HG02759 (cell line): ENCODE measurements at regions not wholly inside any gene's neighbourhood (a gene's known extent, or its start where the extent isn't known, plus 50 kb on each side); places are given as distances from the start of the nearest gene placed in this dataset.

Experiments used
- ATAC-seq: cut with Tn5 transposase; IDR thresholded peaks from one replicate; pipeline ENCODE4 v1.9.1; 2021; ENCODE audit warnings: mild to moderate bottlenecking, moderate library complexity; ENCODE audit not compliant: unreplicated experiment

- no peak for ATAC-seq
These were observed 133.4 kb upstream of the FNDC3A start for GRCh38 chr13:48842316-48842715.

DNA sequence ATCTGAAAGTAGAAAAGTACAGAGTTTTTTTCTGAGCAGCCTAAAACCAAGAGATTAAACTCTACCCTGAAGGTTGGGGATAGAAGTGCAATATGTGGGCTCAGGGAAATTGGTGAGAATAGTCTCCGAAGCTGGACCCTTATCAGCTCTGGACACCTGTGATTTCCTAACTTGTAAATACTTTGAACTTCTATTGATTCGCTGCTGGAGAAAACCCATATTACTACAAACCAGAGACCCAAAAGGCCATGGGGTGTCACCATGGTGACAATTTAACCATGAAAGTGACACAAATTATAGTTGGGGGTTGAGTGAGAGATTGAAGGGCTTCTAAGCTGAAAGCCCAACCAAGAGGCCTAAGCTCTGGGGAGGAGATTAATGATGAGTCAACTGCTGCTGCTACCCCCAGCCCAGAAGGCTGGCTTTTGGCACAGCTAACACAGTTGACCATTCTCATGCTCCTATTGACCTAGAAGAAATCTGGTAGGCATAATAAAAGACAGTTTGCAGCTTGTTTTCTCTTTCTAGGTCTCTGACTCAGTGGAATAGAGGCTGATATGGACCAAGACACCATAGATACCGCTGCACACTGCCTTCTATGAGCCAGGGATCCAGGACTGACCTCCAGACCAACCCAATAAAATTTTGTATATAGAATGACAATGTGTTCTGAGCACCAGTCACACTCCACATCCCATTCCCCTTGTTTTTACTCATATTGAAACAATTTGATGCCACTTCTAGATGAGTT is 131.9 kb upstream of the FNDC3A start:
- no peak for ATAC-seq

DNA sequence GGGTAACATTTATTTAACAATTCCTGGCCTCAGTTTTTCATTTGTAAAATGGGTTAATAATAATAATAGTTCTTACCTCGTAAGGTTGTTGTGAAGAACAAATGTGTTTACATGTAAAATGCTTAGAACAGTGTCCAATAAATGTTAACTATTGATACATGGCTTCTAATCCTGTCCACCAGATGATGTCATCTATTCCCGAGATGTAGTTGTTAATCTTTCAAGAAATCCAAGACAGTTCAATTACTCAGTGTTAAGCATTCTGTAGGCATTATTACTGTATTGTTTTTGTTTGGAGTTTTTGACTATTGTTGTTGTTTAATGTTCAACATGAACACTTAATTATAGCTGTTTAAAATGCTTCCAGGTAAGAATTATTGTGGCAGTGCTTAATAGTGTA is 131.0 kb upstream of the FNDC3A start:
- no peak for ATAC-seq

DNA sequence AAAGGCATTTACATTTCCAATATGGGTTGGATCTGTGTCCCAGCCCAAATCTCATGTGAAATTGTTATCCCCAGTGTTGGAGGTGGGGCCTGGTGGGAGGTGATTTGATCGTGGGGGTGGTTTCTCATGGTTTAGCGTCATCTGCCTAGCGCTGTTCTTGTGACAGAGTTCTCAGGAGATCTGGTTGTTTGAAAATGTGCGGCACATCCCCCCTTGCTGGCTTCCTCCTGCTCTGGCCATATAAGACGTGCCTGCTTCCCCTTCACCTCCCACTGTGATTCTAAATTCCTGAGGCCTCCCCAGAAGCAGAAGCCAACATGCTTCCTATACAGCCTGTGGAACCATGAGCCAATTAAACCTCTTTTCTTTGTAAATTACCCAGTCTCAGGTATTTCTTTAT is 126.2 kb upstream of the FNDC3A start:
- ATAC-seq, result no peak

DNA sequence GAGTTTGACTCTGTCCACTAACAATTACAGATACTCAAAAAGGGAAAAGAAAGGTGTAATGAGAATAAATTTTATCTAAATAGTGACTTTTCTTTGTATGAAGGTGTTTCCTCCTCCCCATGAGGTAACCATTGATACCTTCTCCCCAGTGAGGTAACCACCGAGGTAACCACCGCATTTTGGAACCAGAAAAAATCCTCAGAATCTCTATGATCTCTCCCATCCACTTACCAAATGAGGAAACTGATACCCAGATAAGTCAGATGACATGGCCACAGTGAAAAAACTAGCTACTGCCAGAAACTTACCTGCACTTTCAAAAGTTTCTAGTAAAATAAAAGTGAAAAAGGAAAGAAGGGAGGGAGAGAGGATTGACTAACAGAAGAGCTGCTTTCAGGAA is 124.0 kb upstream of the FNDC3A start:
- ATAC-seq, result no peak

DNA sequence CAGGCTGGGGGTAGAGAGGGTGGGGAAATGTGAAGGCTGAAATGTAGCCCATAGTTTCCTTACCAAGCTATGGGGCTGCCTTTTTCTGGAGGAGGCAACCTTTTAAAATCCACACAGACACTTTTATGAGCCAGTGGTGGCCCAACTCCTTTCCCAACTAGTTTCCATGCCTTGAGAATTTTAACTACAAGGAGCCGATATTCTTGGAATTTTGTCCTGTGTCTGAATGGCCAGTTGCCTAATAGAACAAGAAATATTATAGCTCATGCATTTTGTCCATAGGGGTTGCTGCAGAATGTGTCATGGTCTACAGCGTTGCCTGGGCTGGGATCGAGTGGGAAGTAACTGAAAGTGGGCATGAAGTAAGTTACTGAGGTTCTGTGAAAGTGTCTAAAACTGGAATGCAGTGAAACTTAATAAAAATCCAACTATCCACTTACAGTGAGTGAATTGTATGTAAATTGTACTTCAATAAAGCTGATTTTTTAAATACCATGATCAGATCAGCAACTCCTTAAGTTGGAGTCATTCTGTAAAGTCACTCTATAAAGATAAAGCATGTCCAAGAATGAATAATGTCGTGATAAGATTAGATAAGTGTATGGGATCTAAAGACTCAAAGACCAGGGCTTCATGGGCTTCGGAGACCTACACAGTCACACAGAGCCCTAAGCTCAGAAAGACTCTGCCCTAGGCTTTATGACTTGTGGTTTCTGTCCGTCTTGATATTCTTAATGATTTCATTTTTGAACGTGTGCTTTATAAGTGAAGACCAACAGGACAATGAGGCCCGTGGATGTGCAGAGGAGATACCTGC is 122.6 kb upstream of the FNDC3A start:
- no peak for ATAC-seq

DNA sequence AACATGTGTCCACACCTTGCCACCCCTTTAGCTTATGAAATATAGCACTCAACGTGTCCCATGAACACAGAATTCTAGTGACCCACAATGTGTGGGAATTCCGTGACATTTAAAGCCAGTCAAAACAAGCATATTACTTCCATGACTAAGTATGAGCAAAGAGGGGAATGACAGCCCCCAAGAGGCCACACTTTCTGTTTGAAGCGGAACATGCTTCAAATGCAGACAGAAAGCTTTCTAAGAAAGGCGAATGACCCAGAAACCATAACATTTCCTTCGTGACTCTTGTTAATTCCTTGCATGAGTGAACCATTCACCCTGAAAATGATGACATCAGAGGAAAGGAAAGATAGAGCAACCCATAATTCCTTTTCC is 122.0 kb upstream of the FNDC3A start:
- no peak for ATAC-seq

GRCh38 chr13:48857576-48857975 is 118.1 kb upstream of the FNDC3A start:
- no peak for ATAC-seq

DNA sequence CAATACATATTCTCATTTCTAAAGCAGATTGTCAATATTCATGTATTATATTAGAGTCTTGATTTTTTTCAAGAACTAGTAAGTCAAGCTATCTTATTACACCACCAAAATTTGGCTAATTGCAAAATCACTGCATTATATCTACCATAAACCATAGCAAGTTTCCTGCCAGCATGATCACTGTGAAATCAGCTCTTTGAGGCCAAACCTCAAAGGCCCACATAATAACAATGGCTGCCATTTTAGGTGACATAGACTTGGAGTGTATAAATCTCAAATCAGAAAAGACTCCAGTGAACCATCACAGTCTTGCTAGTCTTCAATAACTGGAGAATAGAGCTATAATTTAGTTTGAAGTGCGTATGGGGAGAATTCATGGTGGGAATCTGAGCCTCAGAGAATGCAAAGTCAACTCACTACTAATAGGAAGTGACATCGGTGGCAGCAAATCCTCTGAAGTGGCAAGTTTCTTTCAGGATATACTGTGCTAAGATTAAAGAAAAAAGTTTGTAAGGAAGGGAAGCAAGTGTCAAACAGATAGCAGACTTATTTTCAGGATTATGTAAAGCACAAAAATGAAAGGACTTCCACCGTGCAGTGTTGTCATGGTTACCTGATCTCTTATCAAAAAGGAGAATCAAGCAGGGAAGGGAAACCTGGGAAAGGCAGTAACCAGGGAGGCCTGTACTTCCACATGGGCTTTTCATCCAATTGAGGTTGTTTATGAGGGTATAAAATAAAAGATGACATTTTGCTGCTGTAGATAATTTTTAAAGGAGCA is 117.4 kb upstream of the FNDC3A start:
- no peak for ATAC-seq

DNA sequence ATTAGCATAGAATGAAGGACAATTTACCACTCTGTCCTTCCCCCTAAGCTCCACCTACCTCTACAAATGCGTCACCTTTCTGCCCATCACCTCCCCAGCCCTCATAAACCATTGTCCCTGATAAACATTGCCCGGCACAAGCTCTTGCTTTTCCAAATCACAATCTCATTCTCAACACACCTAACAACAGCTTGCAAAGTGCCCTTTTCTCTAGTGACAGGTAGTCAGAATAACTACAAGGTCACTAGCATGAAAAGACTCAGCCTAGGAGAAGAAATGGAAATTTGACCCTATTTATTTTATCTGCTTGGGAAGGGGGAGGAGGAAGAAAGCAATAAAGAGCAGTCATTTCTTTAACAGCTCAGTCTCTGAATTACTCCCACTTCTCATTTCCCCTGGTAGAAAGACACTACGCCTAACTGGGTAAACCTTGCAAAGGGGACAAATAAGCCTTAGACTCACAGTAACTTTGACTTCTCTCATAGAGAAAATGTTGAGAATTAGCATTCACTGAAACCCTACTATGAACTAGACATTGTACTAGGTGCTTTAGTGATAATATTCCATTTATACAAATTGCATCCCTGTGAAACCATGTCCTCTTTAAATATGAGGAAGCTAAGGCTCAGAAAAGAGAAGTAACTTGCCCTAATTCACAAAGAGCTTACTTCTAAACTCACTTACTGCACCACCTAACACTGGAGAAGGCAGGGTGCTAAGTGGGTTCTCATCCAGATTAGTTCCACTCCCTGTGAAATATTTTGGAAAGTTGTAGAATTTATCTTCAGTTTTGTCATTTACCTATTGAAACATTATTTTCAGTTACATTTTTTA is 116.2 kb upstream of the FNDC3A start:
- ATAC-seq, result no peak

DNA sequence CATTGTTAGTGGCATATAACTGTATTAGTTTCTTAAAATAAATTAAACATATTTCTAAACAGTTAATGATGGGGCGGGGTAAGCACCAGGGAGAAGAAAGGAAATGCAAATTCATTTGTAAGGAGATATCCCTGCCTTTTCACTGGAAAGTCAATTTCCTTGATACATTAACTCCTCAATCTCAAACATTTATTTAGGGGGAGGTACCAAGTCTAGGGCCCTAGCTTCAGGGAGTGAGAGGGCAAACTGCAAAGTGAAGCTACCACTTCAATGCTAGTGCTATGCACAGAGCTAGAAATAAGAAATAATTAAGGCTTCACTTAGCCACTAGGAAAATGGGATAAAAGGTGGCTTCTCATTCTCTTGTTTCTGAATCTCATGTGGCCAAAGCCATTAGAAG is 115.3 kb upstream of the FNDC3A start:
- no peak for ATAC-seq

- ATAC-seq, result no peak
These were observed 113.1 kb upstream of the FNDC3A start for GRCh38 chr13:48862572-48862971.

DNA sequence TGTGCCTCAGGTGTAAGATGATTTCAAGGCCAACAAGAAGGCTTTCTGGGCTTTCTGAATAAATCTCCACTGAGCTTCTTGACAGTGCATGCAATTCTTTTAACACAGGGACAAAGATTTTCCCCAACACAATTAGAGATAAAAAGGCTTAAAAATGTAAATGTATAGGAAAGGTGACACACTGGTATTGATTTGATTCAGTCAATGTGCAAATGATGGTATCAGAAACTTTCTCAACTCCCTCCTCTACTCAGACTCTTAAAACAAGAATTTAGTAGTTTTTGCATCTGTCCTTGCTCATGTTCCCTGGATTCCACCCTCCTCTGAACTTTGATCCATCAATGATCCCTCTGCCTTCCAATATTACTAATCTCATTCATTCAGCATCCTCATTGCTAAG is 111.6 kb upstream of the FNDC3A start:
- ATAC-seq, result no peak

DNA sequence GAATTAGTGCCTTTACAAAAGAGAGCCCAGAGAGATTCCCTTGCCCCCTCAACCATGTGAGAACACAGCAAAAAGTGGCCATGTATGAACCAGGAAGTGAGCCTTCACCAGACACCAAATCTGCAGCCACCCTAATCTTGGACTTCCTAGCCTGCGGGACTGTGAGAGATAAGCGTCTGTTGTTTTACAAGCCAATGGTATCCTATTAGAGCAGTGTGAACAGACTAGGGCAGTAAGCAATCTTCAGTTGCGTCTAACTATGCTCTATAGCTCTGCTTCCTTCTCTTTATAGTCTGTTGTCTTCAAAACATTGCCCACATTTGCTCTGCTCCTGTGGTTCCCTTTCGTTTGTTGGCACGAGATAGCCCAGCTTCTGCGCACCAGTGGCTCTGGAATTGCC is 109.5 kb upstream of the FNDC3A start:
- ATAC-seq, result no peak

- ATAC-seq, result no peak
These were observed 102.6 kb upstream of the FNDC3A start for GRCh38 chr13:48873081-48873480.

- no peak for ATAC-seq
These were observed 102.1 kb upstream of the FNDC3A start for GRCh38 chr13:48873587-48873986.

DNA sequence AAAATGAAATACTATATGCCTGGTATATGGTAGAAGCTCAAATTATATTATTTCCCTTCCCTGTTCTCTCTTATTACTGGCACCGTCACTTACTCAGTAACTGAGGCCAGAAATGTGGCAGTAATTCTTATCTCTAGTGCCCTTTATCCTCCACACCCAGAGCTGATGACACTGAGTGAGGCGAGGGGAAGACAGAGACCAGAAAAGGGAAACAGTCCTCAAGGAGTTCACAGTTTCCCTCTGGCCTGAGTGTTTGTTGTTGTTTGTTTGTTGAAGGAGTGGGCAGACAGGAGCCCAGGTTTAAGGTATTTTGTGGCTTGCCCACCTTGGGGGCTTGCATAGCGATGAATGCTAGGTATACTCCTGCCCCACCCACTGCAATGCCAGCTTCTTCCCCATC is 101.5 kb upstream of the FNDC3A start:
- ATAC-seq, result no peak

DNA sequence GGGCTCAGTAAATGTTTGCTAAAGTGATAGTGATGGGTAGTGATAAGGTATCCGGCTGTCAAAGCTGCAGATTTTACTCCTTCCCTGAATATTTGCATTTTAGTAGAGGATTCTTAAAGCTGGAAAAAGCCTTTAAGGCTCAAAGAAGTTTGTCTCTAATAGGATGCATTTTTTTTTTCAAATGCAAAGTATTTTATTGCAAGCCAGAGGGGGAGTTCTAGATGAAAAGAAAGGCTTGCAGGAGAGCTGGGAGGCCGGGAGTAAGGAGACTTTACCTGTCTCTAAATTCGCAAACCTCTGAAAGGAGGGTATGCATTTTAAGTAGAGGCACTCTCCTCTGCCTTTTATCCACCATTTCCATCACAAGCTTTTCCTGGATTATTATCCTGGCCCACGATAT is 100.7 kb upstream of the FNDC3A start:
- no peak for ATAC-seq

GRCh38 chr13:48876289-48876688 is 99.4 kb upstream of the FNDC3A start:
- no peak for ATAC-seq

GRCh38 chr13:48879432-48879831 is 96.3 kb upstream of the FNDC3A start:
- no peak for ATAC-seq

- ATAC-seq, result no peak
These were observed 95.9 kb upstream of the FNDC3A start for GRCh38 chr13:48879854-48880253.
